HG03432 (cell line): ENCODE measurements at regions not wholly inside any gene's neighbourhood (a gene's known extent, or its start where the extent isn't known, plus 50 kb on each side); places are given as distances from the start of the nearest gene placed in this dataset.

Experiments
- ATAC-seq: cut with Tn5 transposase; IDR thresholded peaks from one replicate; pipeline ENCODE4 v1.9.1; 2021; ENCODE audit warnings: mild to moderate bottlenecking, moderate library complexity; ENCODE audit not compliant: unreplicated experiment

DNA sequence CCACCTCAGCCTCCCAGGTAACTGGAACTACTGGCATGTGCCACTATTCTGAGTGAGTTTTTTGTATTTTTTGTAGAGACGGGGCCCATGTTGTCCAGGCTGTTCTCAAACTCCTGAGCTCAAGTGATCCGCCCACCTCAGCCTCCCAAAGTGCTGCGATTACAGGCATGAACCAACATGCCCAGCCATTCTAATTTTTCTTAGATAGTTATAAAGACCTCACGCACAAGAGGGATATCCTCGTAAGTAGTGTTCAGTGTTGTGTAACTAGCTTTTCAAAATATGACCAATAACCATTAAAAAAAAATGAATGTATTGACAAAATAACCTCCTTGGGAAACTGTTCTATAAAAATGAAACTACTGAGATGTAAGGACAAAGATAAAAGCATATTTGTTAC lies 90.5 kb upstream of the FERD3L start:
- no peak for ATAC-seq

GRCh38 chr7:19224951-19225350 lies 79.7 kb upstream of the FERD3L start:
- ATAC-seq: no peak

DNA sequence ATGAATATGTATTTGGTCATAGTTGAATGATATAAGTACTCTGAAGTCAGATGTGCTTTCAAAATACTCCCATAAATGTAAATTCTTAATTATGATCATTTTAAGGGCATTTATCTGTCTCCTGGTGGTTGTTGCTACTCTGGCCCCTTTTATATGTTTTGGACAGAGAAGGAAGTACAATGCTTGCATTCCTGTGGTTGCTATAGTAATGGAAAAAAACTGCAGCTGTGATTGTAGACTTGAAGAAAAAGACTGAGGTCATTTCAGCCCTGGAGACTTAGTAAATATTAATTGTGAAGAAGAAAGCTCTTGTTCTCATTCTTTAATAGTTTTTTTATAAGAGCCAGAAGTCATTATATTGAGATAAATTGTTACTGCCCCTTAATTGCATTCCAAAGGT lies 70.2 kb upstream of the FERD3L start:
- ATAC-seq: no peak

GRCh38 chr7:19213746-19214145 lies 68.5 kb upstream of the FERD3L start:
- no peak for ATAC-seq

- no peak for ATAC-seq
Measured at GRCh38 chr7:19210893-19211413, 65.7 kb upstream of the FERD3L start.

- no peak for ATAC-seq
Measured at GRCh38 chr7:19209166-19209696, 64.0 kb upstream of the FERD3L start.

GRCh38 chr7:19206721-19207120 lies 61.5 kb upstream of the FERD3L start:
- no peak for ATAC-seq

DNA sequence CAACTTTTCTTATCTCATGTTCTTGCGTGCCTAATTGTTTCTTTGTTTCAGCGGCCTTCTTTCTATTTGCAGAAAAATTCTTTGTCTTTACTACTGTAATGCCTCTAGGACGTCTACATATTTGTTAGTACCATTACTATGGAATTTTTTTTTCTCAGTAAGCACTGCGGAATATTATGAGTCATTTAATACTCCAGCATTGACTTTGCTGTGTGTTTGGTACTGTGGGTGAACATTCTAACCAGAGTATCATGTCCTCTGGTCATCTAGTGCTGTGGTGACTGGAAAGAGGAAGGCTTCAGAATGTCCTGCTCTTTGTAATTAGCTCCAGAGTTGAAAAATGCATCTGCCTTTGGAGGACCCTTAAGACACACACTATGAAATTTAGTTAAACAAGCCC lies 58.5 kb upstream of the FERD3L start:
- ATAC-seq: no peak

- no peak for ATAC-seq
Measured at GRCh38 chr7:19202599-19202998, 57.4 kb upstream of the FERD3L start.
